T-helper 17 cell (primary cell): ENCODE measurements at regions not wholly inside any gene's neighbourhood (a gene's known extent, or its start where the extent isn't known, plus 50 kb on each side); places are given as distances from the start of the nearest gene placed in this dataset.

Experiments
- ATAC-seq: fragments of 150-1000 bp; cut with Tn5 transposase; 2 replicates; pipeline ENCODE4 v1.10.0; 2021; ENCODE audit warnings: mild to moderate bottlenecking, moderate library complexity
- DNase-seq, 3 donors: peaks; one replicate each; pipeline versions ENCODE4 v3.0.0 to v3.0.0-alpha.2; 2020 to 2021
- H3K9me3 ChIP-seq: one replicate; pipeline ENCODE4 v1.7.0; 2013; ENCODE audit warnings: low read length, mild to moderate bottlenecking; ENCODE audit not compliant: control insufficient read depth, poor library complexity, severe bottlenecking
- H3K27ac Mint-ChIP-seq: one replicate; pipeline ENCODE4 v1.8.0; 2022; ENCODE audit warnings: mild to moderate bottlenecking, moderate library complexity, mixed read lengths
- H3K27me3 Mint-ChIP-seq: one replicate; pipeline ENCODE4 v1.8.0; 2022; ENCODE audit warnings: mixed read lengths
- H3K36me3 Mint-ChIP-seq: one replicate; pipeline ENCODE4 v1.8.0; 2022; ENCODE audit warnings: low read depth, mixed read lengths
- H3K4me1 Mint-ChIP-seq: one replicate; pipeline ENCODE4 v1.8.0; 2022; ENCODE audit warnings: mild to moderate bottlenecking, mixed read lengths
- H3K4me3 Mint-ChIP-seq: one replicate; pipeline ENCODE4 v1.8.0; 2022; ENCODE audit warnings: mild to moderate bottlenecking, moderate library complexity, mixed read lengths

DNA sequence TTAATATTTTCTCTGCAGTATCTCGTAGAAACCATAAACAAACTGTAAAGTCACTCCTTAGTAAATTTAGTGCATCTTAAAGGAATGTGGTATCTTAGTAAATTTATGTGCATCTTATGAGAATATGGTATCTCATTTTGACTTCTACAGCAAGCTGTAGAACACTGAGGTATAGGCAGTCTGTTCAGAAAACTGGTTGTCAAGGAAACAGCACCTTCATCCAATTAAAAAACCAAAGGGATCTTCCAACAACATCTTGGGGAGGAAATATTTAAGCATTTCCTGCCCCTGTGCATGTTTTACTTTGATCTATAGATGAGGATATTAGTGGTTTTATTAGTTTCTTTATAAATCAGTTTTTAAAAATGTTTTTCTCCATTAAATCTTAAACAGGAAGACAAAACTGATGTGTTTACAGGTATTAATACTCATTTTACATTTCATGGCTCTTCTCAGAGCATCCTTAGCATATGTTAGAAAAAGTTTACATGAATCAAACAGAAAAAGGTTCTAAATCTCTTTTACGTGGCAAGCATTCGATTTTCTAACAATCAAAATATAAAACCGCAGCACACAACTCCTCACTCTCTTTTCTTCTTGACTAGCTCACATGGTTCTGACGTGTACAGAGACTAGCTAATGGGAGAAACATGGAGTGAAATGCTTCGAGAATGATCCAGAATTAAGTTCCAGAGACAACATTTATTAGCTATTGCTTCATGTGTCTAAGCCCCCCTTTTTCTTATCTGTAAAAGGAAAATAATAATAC, 668.8 kb downstream of the PTPRC start:
- Mint-ChIP-seq H3K27ac (no peak overlapping the region), H3K36me3 (peaks cover 4% of the 10 kb centered on the region), H3K27me3 (peaks cover 31% of the 10 kb centered on the region), H3K4me1 (peaks cover 4% of the 10 kb centered on the region), H3K4me3 (no peak overlapping the region)
- no peak for DNase-seq
- no peaks in the 10 kb centered on the region for H3K9me3 ChIP-seq
- ATAC-seq: no peak

DNA sequence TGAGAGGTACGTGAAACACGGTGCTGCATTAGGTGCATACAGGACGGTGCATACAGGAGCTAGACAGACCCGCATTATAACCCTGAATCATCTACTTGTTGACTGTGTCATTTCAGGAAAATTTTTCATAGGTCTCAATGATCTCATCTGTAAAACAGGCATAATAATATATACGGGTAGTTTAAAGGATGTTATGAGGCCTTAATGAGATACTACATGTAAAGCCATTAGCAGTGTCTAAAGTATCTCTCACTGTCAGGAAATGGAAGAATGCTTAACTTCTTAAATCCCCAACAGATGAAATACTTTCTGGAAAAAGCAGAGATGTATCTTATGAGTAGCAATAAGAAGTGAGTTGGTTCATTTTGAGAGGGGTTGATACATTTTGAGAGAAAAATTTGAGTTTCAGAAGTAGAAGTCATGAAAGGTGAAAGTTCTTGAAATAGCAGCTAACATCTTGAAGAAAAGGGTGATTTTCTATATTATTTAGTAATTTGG, 669.6 kb downstream of the PTPRC start:
- peaks cover 35% of the 10 kb centered on the region for H3K27me3 Mint-ChIP-seq
- ATAC-seq (no peak), DNase-seq (no peak)
- no peak overlapping the region for H3K27ac Mint-ChIP-seq
- H3K9me3 ChIP-seq: no peaks in the 10 kb centered on the region
- peaks cover 4% of the 10 kb centered on the region for H3K4me1 Mint-ChIP-seq
- peaks cover 4% of the 10 kb centered on the region for H3K36me3 Mint-ChIP-seq
- no peak overlapping the region for H3K4me3 Mint-ChIP-seq

DNA sequence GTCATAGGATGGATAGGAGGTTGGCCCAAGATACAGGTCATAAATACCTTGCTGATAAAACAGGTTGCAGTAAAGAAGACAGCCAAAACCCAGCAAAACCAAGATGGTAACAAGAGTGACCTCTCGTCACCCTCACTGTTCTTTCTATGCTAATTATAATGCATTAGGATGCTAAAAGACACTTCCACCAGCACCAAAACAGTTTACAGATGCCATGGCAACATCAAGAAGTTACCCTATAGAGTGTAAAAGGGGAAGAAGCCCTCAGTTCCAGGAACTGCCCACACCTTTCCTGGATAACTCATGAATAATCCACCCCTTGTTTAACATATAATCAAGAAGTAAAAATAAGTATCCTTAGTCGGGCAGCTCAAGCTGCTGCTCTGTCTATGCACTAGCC, 671.9 kb downstream of the PTPRC start:
- Mint-ChIP-seq H3K4me1 (peaks cover 4% of the 10 kb centered on the region), H3K36me3 (peaks cover 2% of the 10 kb centered on the region), H3K4me3 (no peak overlapping the region), H3K27me3 (peaks cover 25% of the 10 kb centered on the region), H3K27ac (no peak overlapping the region)
- ATAC-seq (no peak), DNase-seq (no peak)
- no peaks in the 10 kb centered on the region for H3K9me3 ChIP-seq

DNA sequence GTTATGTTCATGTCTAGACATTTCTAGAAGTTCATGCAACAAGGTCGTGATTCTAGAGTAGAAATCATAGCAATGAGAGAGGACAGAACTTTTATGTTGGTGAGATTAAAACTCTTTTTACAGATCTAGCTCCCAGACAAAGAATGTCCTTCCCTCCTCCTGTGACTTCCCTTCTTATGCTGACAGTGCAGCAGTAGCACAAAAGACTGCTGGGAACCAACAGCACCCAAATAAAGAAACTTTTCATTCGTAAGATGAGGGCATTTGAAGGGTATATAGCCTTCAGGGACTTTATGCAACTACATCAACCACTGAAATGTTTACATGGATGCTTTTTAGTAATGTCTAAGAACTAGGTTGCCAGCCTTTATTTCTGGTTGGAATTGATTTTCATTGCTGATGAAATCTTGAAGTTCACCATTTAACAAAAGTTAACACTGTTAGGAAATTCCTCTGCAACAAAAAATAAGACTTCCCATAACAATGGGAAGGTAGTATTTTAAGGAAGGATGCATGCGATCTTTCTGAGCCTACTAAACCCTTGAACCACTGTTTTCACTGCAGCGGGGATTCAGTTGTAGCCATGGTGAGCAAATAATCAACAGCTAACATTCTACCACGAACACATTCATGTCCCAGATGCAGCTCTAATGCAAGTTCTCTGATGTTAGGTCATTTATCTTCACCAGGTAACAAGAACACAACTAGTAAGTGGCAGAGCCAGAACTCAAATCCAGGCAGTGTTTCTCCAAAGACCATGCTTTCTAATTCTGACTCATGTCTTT, 672.8 kb downstream of the PTPRC start:
- no peak for DNase-seq
- H3K4me1 Mint-ChIP-seq: peaks cover 4% of the 10 kb centered on the region
- ATAC-seq: no peak
- H3K27ac Mint-ChIP-seq: no peak overlapping the region
- H3K36me3 Mint-ChIP-seq: peaks cover 2% of the 10 kb centered on the region
- H3K27me3 Mint-ChIP-seq: peaks cover 23% of the 10 kb centered on the region
- no peak overlapping the region for H3K4me3 Mint-ChIP-seq
- no peaks in the 10 kb centered on the region for H3K9me3 ChIP-seq

DNA sequence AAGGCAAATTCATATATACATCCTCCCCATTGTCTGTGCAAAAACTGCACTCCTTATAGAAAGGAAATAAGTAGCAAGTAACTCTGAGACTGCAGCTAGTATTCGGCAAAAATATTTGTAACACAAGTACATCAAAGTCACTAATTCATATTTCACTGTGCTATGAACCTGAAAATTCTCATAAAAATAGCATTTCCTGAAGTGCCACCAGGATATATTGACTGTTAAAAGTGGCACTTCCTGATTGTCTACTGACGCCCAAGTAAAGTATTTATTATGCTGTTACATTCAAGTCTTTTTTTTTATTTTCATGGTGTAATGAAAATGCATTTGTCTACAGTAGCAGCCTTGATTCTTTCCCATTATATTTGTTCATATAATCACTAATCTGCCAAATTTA, 673.8 kb downstream of the PTPRC start:
- peaks cover 23% of the 10 kb centered on the region for H3K27me3 Mint-ChIP-seq
- ATAC-seq: no peak

DNA sequence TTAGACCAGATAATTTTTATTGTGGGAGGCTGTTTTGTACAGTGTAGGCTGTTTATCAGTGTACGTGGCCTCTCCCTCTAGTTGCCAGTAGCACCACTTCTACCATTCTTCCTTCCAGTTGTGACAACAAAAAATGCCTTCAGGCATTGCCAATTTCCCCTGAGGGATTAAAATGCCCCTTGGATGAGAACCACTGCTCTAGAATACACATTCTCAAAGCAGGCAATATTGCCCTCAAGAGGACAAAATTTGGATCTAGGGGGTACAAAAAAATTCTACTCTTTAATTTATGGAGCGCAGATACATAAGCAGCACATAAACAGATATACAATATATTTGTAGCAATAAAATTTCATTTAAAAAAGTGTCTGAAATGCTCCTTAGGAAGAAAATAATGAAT, 674.6 kb downstream of the PTPRC start:
- Mint-ChIP-seq H3K4me1 (no peaks in the 10 kb centered on the region), H3K27me3 (peaks cover 17% of the 10 kb centered on the region), H3K4me3 (no peak overlapping the region), H3K27ac (no peak overlapping the region), H3K36me3 (peaks cover 2% of the 10 kb centered on the region)
- no peaks in the 10 kb centered on the region for H3K9me3 ChIP-seq
- no peak for ATAC-seq
- no peak for DNase-seq

More for the DNA sequence above, 673.8 kb downstream of the PTPRC start:
- peaks cover 4% of the 10 kb centered on the region for H3K4me1 Mint-ChIP-seq
- peaks cover 2% of the 10 kb centered on the region for H3K36me3 Mint-ChIP-seq
- H3K4me3 Mint-ChIP-seq: no peak overlapping the region
- no peak for DNase-seq
- no peak overlapping the region for H3K27ac Mint-ChIP-seq
- H3K9me3 ChIP-seq: no peaks in the 10 kb centered on the region

DNA sequence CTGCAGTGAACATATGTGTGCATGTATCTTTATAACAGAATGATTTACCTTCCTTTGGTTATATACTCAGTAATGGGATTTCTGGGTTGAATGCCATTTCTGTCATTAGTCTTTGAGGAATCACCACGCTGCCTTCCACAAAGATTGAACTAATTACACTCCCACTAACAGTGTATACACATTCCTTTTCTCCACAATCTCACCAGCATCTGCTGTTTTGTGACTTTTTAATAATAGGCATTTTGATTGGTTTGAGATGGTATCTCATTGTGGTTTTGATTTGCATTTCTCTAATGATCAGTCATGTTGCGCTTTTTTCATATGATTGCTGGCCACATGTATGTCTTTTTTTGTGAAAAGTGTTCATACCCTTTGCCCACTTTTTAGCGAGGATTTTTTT, 680.5 kb downstream of the PTPRC start:
- no peak overlapping the region for H3K4me3 Mint-ChIP-seq
- peaks cover 3% of the 10 kb centered on the region for H3K36me3 Mint-ChIP-seq
- H3K9me3 ChIP-seq: peaks cover 3% of the 10 kb centered on the region
- ATAC-seq: no peak
- H3K27me3 Mint-ChIP-seq: peaks cover 22% of the 10 kb centered on the region
- no peak for DNase-seq
- no peaks in the 10 kb centered on the region for H3K4me1 Mint-ChIP-seq
- no peak overlapping the region for H3K27ac Mint-ChIP-seq

DNA sequence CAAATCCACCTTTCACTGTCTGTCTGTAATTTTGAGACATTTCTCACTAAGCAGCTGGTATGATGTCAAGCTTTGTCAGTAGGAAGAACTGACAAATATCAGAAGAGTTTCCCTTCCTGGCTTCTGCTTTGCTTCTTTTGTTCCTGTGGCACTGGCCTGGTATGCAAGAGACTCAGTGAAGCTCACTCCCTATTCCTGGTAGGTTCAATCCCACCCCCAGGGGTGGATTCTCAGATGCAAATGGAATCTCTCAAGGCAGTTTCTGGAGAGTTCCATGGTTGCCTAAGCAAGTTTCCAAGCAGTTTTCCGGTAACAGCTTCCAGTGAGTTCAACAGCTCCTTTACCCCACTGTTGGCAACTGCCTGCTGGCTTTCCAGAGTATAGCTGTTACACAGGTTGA, 683.4 kb downstream of the PTPRC start:
- H3K9me3 ChIP-seq: peaks cover 3% of the 10 kb centered on the region
- H3K27ac Mint-ChIP-seq: no peak overlapping the region
- H3K4me3 Mint-ChIP-seq: no peak overlapping the region
- H3K36me3 Mint-ChIP-seq: peaks cover 3% of the 10 kb centered on the region
- peaks cover 22% of the 10 kb centered on the region for H3K27me3 Mint-ChIP-seq
- no peaks in the 10 kb centered on the region for H3K4me1 Mint-ChIP-seq
- ATAC-seq (no peak), DNase-seq (no peak)

DNA sequence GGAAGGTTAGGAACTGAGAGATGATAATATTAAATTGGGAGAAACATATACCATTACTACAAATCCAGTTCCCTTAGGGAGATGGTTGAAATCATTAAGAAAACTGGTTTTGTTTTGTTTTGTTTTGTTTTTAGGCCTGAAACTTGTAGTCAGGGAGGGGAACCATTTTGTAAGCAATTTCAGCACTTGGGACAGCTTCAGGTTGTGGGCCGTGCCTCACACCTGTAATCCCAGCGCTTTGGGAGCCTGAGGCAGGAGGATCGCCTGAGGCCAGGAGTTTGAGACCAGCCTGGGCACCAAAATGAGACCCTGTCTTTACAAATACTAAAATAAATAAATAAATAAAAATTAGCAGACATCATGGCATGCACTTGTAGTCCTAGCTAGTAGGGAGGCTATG, 694.3 kb upstream of the NR5A2 start:
- DNase-seq: no peak
- Mint-ChIP-seq H3K4me1 (no peaks in the 10 kb centered on the region), H3K4me3 (no peak overlapping the region), H3K27ac (no peak overlapping the region), H3K36me3 (no peaks in the 10 kb centered on the region), H3K27me3 (peaks cover 18% of the 10 kb centered on the region)
- ATAC-seq: no peak
- H3K9me3 ChIP-seq: no peaks in the 10 kb centered on the region

DNA sequence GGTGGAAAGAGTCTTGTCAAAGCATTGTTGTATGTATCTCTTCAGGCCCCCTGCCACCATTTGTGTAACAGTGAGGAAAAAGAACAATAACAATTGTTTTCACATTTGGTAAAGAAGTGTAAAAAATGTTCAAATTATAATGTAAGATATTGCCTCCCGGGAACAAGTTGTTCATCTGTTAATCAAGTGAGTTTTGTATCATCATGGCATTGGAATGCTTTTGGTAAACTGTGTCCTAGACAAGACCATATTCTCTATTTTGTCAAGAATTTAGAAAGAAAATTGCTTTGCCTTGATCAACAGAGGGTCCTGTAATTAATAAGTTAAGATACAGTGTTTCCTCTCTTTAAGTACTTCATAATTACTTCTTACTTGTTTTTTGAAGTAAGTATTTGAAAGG, 692.0 kb upstream of the NR5A2 start:
- Mint-ChIP-seq H3K27ac (no peak overlapping the region), H3K4me3 (no peak overlapping the region), H3K36me3 (no peaks in the 10 kb centered on the region), H3K4me1 (no peaks in the 10 kb centered on the region), H3K27me3 (peaks cover 41% of the 10 kb centered on the region)
- DNase-seq: no peak
- ATAC-seq: no peak
- no peaks in the 10 kb centered on the region for H3K9me3 ChIP-seq

DNA sequence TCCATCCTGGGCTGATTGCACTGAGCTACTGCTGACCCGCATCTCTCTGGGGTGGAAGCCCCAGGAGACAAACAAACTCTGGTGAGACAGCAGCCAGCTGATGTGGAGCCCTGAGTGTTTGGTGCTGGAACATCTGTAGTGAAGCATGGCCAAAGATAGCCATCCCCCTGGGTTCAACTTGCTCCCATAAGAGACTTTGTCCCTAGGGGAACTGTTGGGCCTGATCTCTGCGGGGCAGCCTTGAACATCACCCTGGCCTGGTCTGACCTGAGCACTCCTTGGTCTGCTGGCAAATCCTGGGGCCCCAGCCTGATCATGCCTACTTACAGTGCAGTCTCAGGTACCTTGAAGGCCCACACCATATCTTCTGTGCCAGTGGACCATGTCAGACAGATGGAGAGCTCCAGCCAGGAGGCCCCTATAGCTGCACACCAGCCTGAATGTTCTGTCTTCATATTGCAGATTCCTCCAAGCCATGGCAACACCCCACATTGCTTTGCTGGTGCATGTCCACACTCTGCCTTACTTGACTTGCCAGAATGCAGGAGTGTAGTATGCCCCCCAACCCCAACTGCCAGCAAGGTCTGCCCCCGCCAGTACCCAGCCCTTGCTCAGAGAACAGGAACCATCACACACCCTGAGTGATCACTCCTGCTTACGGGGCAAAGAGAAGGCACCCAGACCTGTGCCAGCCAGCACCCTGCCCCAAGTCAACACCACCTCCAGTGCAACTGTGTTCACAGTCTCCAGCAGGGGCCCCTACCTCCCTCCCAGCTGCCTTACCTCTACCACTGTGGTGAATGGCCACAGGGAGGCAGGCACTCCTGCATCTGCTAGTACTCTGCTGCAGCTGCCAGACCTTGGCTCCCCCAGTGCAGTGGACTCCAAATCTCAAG, 690.5 kb upstream of the NR5A2 start:
- no peak for DNase-seq
- ATAC-seq: no peak
- no peaks in the 10 kb centered on the region for H3K9me3 ChIP-seq

DNA sequence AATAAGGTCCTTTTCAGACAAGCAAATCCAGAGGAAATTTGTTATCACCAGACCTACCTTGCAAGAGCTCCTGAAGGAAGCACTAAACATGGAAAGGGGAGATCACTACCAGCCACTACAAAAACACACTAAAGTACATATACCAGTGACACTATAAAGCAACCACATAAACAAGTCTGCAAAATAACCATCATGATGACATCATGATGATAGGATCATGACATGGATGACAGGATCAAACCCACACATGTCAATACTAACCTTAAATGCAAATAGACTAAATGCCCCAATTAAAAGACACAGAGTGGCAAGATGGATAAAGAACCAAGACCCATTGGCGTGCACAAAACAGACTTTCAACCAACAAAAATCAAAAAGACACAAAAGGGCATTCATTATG, 688.8 kb upstream of the NR5A2 start:
- Mint-ChIP-seq H3K27me3 (peaks cover 45% of the 10 kb centered on the region), H3K4me1 (no peaks in the 10 kb centered on the region), H3K36me3 (no peaks in the 10 kb centered on the region), H3K27ac (no peak overlapping the region), H3K4me3 (no peak overlapping the region)
- no peak for ATAC-seq
- no peak for DNase-seq
- no peaks in the 10 kb centered on the region for H3K9me3 ChIP-seq

More for the DNA sequence above, 690.5 kb upstream of the NR5A2 start:
- no peak overlapping the region for H3K27ac Mint-ChIP-seq
- no peaks in the 10 kb centered on the region for H3K4me1 Mint-ChIP-seq
- H3K4me3 Mint-ChIP-seq: no peak overlapping the region
- H3K36me3 Mint-ChIP-seq: no peaks in the 10 kb centered on the region
- H3K27me3 Mint-ChIP-seq: peaks cover 45% of the 10 kb centered on the region

DNA sequence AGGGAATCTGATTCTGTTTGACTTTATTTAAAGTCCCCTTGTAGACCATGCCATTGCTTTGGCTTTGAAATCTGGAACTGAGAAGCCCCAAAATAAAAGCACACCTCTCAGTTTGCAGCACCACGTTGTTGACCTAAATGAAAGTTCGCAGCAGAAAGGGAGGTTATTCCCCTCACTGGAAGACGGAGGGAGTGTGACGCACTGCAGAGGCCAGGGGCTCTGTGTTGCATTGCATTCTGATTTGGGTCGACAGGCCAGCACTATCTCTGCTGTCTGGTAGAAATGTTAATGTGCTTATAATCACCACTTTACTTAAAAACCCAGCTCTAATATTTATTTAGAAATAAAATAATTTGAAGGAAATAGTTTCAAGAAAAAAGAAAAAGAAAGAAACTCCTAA, 675.2 kb upstream of the NR5A2 start:
- Mint-ChIP-seq H3K36me3 (no peaks in the 10 kb centered on the region), H3K4me3 (no peak overlapping the region), H3K4me1 (no peaks in the 10 kb centered on the region), H3K27me3 (no peaks in the 10 kb centered on the region), H3K27ac (no peak overlapping the region)
- H3K9me3 ChIP-seq: no peaks in the 10 kb centered on the region
- DNase-seq (no peak), ATAC-seq (no peak)
